Liver (tissue), 8 donors: ENCODE measurements at regions not wholly inside any gene's neighbourhood (a gene's known extent, or its start where the extent isn't known, plus 50 kb on each side); places are given as distances from the start of the nearest gene placed in this dataset.

Source experiments
- DNase-seq: peaks from one replicate; pipeline ENCODE4 v3.0.0-alpha.2; 2017; ENCODE audit warnings: low spot score
- H3K27ac ChIP-seq, 2 donors: one replicate each; pipeline ENCODE4 v1.7.0; 2013; ENCODE audit warnings: inconsistent platforms in 2 of 2, low read length in 2 of 2, control low read depth in 1 of 2, low read depth in 1 of 2, mild to moderate bottlenecking in 1 of 2
- H3K27me3 ChIP-seq, 4 donors: one replicate each; pipeline versions ENCODE4 v1.6.1 to v1.7.0; 2013; ENCODE audit warnings: low read length in 3 of 4, inconsistent platforms in 1 of 4, mild to moderate bottlenecking in 1 of 4, moderate library complexity in 1 of 4; ENCODE audit not compliant: control insufficient read depth in 4 of 4, insufficient read depth in 4 of 4
- H3K36me3 ChIP-seq, 4 donors: one replicate each; pipeline versions ENCODE4 v1.6.1 to v1.7.0; 2013; ENCODE audit warnings: low read length in 3 of 4, mild to moderate bottlenecking in 3 of 4, low read depth in 1 of 4, moderate library complexity in 1 of 4; ENCODE audit not compliant: control insufficient read depth in 4 of 4, insufficient read depth in 3 of 4
- H3K4me1 ChIP-seq, 4 donors: one replicate each; pipeline versions ENCODE4 v1.6.1 to v1.7.0; 2013; ENCODE audit warnings: low read length in 3 of 4, mild to moderate bottlenecking in 3 of 4, moderate library complexity in 1 of 4; ENCODE audit not compliant: control insufficient read depth in 4 of 4, insufficient read depth in 4 of 4
- H3K4me3 ChIP-seq, 3 donors: one replicate each; pipeline versions ENCODE4 v1.6.1 to v1.7.0; 2013; ENCODE audit warnings: low read length in 3 of 3, control low read depth in 1 of 3, low read depth in 1 of 3, mild to moderate bottlenecking in 1 of 3
- H3K9ac ChIP-seq, 2 donors: one replicate each; pipeline ENCODE4 v1.7.0; 2013; ENCODE audit warnings: low read length in 2 of 2, mild to moderate bottlenecking in 2 of 2, moderate library complexity in 2 of 2, control low read depth in 1 of 2, low read depth in 1 of 2
- H3K9me3 ChIP-seq, 4 donors: one replicate each; pipeline versions ENCODE4 v1.6.1 to v1.7.0; 2013; ENCODE audit warnings: low read length in 3 of 4; ENCODE audit not compliant: control insufficient read depth in 4 of 4
- EGR1 ChIP-seq, 2 donors: IDR thresholded peaks; 2 replicates each; pipeline ENCODE4 v1.6.1; 2016 to 2018; ENCODE audit warnings: antibody characterized with exemption in 2 of 2, low read depth in 2 of 2
- FOXA1 ChIP-seq: IDR thresholded peaks from 2 replicates; pipeline ENCODE4 v1.6.1; 2016; ENCODE audit warnings: antibody characterized with exemption
- FOXA2 ChIP-seq: IDR thresholded peaks from 2 replicates; pipeline ENCODE4 v1.6.1; 2016; ENCODE audit warnings: antibody characterized with exemption
- GABPA ChIP-seq, 2 donors: IDR thresholded peaks in 1 of 2; conservative IDR thresholded peaks in 1 of 2; 2 replicates each; pipeline ENCODE4 v1.6.1; 2016; ENCODE audit warnings: antibody characterized with exemption in 2 of 2, mild to moderate bottlenecking in 1 of 2, moderate library complexity in 1 of 2
- HNF4G ChIP-seq: IDR thresholded peaks from 2 replicates; pipeline ENCODE4 v1.6.1; 2016; ENCODE audit warnings: antibody characterized with exemption
- JUND ChIP-seq, 2 donors: IDR thresholded peaks; 2 replicates each; pipeline ENCODE4 v1.6.1; 2016; ENCODE audit warnings: antibody characterized with exemption in 2 of 2
- RAD21 ChIP-seq, 2 donors: IDR thresholded peaks; 2 replicates each; pipeline ENCODE4 v1.6.1; 2016; ENCODE audit warnings: antibody characterized with exemption in 2 of 2, mild to moderate bottlenecking in 2 of 2
- RXRA ChIP-seq, 2 donors: IDR thresholded peaks; 2 replicates each; pipeline ENCODE4 v1.6.1; 2017 to 2018; ENCODE audit warnings: antibody characterized with exemption in 2 of 2, mild to moderate bottlenecking in 1 of 2
- SP1 ChIP-seq: IDR thresholded peaks from 2 replicates; pipeline ENCODE4 v1.6.1; 2018; ENCODE audit warnings: antibody characterized with exemption, mild to moderate bottlenecking
- TAF1 ChIP-seq: conservative IDR thresholded peaks from 2 replicates; pipeline ENCODE4 v1.6.1; 2016; ENCODE audit warnings: antibody characterized with exemption, mild to moderate bottlenecking
- YY1 ChIP-seq: IDR thresholded peaks from 2 replicates; pipeline ENCODE4 v1.6.1; 2016; ENCODE audit warnings: antibody characterized with exemption, mild to moderate bottlenecking
- WGBS: extraction: QIAGEN DNeasy Blood & Tissue Kit; methylation state at CpG from one replicate; pipeline ENCODE4 v1.1.7; 2013; 5-methylcytosine and 5-hydroxymethylcytosine counted together
- TF ChIP-seq, protein P1 (sequence below): fragments of 150-350 bp; IDR thresholded peaks from 2 replicates; pipeline ENCODE4 v1.5.1; 2017; ENCODE audit warnings: improper control_type of control experiment, low read depth, low read length; ENCODE audit not compliant: missing input control
- TF ChIP-seq, protein P2 (sequence below): IDR thresholded peaks from 2 replicates; pipeline ENCODE4 v1.6.1; 2016; ENCODE audit warnings: antibody characterized with exemption
- TF ChIP-seq, protein P3 (sequence below): IDR thresholded peaks from 2 replicates; pipeline ENCODE4 v1.6.1; 2016; ENCODE audit warnings: antibody characterized with exemption
- donor health status: healthy.
- donor health status: healthy.
- donor health status: healthy.
- donor health status: healthy.
- donor health status: healthy.

DNA sequence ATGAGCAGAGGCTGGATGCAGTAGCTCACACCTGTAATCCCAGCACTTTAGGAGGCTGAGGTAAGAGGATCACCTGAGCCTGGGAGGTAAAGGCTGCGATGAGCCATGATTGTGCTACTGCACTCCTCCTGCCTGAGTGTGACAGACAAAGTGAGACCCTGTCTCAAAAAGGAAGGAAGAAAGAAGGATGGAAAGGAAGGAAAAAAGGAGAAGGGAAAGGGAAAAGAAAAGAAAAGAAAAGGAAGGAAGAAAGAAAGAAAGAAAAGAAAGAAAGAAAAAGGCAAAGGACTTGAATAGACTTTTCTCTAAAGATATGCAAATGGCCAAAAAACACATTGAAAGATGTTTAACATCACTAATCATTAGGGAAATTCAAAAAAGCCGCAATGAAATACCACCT is 215.3 kb upstream of the MYLIP start:
- 97% methylated on average over 2 of the region's 2 CpGs for WGBS
- Histone ChIP-seq H3K4me1 (no peaks in the 10 kb centered on the region), H3K4me3 (no peak overlapping the region), H3K9ac (no peak overlapping the region), H3K27ac (no peak overlapping the region), H3K9me3 (no peaks in the 10 kb centered on the region), H3K27me3 (peaks cover 0 to 5% (median 0%) of the 10 kb centered on the region in 4 donors), H3K36me3 (no peaks in the 10 kb centered on the region)
- no peak for DNase-seq
- TF ChIP-seq TAF1 = no peak
- no peak for TF ChIP-seq JUND (IDR thresholded peaks at IDR 0.05)
- TF ChIP-seq FOXA1 = no peak
- no peak for TF ChIP-seq EGR1 (IDR thresholded peaks at IDR 0.05; ENCODE audit: low read depth in 2 of 2)
- TF ChIP-seq RAD21 (IDR thresholded peaks at IDR 0.05) = no peak
- TF ChIP-seq SP1 = no peak
- no peak for TF ChIP-seq GABPA (IDR thresholded peaks at IDR 0.05 in 1 of 2, conservative IDR thresholded peaks at IDR 0.05 in 1 of 2)
- TF ChIP-seq YY1 = no peak
- TF ChIP-seq HNF4G = no peak

DNA sequence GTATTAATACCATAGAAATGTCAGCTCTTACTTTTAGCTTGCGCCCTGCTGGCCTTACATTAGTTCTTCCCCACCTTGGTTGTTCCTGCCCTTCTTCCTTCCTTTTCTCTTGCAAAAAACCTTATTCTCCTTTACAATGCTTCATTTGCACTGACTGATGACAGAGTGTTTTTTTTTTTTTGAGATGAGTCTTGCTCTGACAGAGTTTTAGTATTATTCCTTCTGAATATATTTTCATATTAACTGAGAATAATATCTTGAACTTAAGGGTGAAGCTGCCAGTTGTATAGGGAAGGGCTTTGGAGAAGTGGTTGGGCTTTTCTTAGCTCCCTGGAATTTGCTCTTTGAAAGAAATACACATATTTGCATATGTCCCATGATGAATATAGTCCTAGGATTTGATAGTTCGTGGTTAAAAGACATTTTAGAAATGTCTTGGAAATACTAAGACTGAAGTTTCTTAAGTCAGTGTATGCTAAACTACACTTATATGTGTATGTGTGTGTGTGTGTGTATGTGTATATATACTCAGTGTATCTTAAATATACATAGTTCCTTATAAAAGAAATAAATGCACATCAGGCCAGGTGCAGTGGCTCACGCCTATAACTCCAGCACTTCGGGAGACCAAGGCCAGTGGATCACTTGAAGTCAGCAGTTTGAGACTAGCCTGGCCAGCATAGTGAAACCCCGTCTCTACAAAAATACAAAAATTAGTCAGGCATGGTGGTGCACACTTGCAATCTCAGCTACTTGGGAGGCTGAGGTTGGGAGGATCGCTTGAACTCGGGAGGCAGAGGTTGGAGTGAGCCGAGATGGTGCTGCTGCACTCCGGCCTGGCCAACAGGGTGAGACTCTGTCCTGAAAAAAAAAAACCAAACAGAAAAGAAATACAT is 216.1 kb upstream of the MYLIP start:
- H3K4me3 ChIP-seq = no peak overlapping the region
- no peaks in the 10 kb centered on the region for H3K36me3 ChIP-seq
- 94% methylated on average over 9 of the region's 9 CpGs for WGBS
- TF ChIP-seq SP1 (no peak), TAF1 (no peak), JUND (IDR thresholded peaks at IDR 0.05) (no peak), HNF4G (no peak), FOXA2 (no peak), FOXA1 (no peak), YY1 (no peak), GABPA (IDR thresholded peaks at IDR 0.05 in 1 of 2, conservative IDR thresholded peaks at IDR 0.05 in 1 of 2) (no peak), RAD21 (IDR thresholded peaks at IDR 0.05) (no peak), RXRA (IDR thresholded peaks at IDR 0.05) (no peak)
- TF ChIP-seq, protein P1, sequence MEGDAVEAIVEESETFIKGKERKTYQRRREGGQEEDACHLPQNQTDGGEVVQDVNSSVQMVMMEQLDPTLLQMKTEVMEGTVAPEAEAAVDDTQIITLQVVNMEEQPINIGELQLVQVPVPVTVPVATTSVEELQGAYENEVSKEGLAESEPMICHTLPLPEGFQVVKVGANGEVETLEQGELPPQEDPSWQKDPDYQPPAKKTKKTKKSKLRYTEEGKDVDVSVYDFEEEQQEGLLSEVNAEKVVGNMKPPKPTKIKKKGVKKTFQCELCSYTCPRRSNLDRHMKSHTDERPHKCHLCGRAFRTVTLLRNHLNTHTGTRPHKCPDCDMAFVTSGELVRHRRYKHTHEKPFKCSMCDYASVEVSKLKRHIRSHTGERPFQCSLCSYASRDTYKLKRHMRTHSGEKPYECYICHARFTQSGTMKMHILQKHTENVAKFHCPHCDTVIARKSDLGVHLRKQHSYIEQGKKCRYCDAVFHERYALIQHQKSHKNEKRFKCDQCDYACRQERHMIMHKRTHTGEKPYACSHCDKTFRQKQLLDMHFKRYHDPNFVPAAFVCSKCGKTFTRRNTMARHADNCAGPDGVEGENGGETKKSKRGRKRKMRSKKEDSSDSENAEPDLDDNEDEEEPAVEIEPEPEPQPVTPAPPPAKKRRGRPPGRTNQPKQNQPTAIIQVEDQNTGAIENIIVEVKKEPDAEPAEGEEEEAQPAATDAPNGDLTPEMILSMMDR = no peak
- TF ChIP-seq, protein P2, sequence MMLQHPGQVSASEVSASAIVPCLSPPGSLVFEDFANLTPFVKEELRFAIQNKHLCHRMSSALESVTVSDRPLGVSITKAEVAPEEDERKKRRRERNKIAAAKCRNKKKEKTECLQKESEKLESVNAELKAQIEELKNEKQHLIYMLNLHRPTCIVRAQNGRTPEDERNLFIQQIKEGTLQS = no peak
- TF ChIP-seq, protein P3, sequence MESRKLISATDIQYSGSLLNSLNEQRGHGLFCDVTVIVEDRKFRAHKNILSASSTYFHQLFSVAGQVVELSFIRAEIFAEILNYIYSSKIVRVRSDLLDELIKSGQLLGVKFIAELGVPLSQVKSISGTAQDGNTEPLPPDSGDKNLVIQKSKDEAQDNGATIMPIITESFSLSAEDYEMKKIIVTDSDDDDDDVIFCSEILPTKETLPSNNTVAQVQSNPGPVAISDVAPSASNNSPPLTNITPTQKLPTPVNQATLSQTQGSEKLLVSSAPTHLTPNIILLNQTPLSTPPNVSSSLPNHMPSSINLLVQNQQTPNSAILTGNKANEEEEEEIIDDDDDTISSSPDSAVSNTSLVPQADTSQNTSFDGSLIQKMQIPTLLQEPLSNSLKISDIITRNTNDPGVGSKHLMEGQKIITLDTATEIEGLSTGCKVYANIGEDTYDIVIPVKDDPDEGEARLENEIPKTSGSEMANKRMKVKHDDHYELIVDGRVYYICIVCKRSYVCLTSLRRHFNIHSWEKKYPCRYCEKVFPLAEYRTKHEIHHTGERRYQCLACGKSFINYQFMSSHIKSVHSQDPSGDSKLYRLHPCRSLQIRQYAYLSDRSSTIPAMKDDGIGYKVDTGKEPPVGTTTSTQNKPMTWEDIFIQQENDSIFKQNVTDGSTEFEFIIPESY = no peak
- no peaks in the 10 kb centered on the region for H3K4me1 ChIP-seq
- H3K9ac ChIP-seq = no peak overlapping the region
- no peak overlapping the region for H3K27ac ChIP-seq
- no peaks in the 10 kb centered on the region for H3K9me3 ChIP-seq
- peaks cover 0 to 5% (median 0%) of the 10 kb centered on the region in 4 donors for H3K27me3 ChIP-seq
- no peak for DNase-seq
